Ishikawa (cell line): ENCODE measurements at regions not wholly inside any gene's neighbourhood (a gene's known extent, or its start where the extent isn't known, plus 50 kb on each side); places are given as distances from the start of the nearest gene placed in this dataset.

Source experiments
- CEBPB ChIP-seq: IDR thresholded peaks from 2 replicates; pipeline ENCODE4 v1.6.1; 2012
- CREB1 ChIP-seq: IDR thresholded peaks from 2 replicates; pipeline ENCODE4 v1.6.1; 2012; ENCODE audit warnings: low read depth
- EGR1 ChIP-seq: IDR thresholded peaks from 2 replicates; pipeline ENCODE4 v1.6.1; 2012
- EP300 ChIP-seq: IDR thresholded peaks from 2 replicates; pipeline ENCODE4 v1.6.1; 2012; ENCODE audit warnings: borderline replicate concordance
- FOXM1 ChIP-seq: IDR thresholded peaks from 2 replicates; pipeline ENCODE4 v1.6.1; 2012; ENCODE audit warnings: low read depth, borderline replicate concordance
- MAX ChIP-seq: IDR thresholded peaks from 2 replicates; pipeline ENCODE4 v1.6.1; 2012
- NFIC ChIP-seq: IDR thresholded peaks from 2 replicates; pipeline ENCODE4 v1.6.1; 2012
- RAD21 ChIP-seq: IDR thresholded peaks from 2 replicates; pipeline ENCODE4 v1.6.1; 2012; ENCODE audit warnings: low read depth
- TAF1 ChIP-seq: IDR thresholded peaks from 2 replicates; pipeline ENCODE4 v1.6.1; 2012; ENCODE audit warnings: low read depth, mild to moderate bottlenecking
- TCF12 ChIP-seq: IDR thresholded peaks from 2 replicates; pipeline ENCODE4 v1.6.1; 2012; ENCODE audit warnings: low read depth
- TEAD4 ChIP-seq: IDR thresholded peaks from 2 replicates; pipeline ENCODE4 v1.6.1; 2012
- YY1 ChIP-seq: IDR thresholded peaks from 2 replicates; pipeline ENCODE4 v1.6.1; 2012; ENCODE audit warnings: low read depth
- ZBTB7A ChIP-seq: IDR thresholded peaks from 2 replicates; pipeline ENCODE4 v1.6.1; 2012; ENCODE audit warnings: low read depth
- TF ChIP-seq, protein P1 (sequence below): IDR thresholded peaks from 2 replicates; pipeline ENCODE4 v1.6.1; 2012
- TF ChIP-seq, protein P2 (sequence below): IDR thresholded peaks from 2 replicates; pipeline ENCODE4 v1.6.1; 2012; ENCODE audit warnings: low read depth, mild to moderate bottlenecking

DNA sequence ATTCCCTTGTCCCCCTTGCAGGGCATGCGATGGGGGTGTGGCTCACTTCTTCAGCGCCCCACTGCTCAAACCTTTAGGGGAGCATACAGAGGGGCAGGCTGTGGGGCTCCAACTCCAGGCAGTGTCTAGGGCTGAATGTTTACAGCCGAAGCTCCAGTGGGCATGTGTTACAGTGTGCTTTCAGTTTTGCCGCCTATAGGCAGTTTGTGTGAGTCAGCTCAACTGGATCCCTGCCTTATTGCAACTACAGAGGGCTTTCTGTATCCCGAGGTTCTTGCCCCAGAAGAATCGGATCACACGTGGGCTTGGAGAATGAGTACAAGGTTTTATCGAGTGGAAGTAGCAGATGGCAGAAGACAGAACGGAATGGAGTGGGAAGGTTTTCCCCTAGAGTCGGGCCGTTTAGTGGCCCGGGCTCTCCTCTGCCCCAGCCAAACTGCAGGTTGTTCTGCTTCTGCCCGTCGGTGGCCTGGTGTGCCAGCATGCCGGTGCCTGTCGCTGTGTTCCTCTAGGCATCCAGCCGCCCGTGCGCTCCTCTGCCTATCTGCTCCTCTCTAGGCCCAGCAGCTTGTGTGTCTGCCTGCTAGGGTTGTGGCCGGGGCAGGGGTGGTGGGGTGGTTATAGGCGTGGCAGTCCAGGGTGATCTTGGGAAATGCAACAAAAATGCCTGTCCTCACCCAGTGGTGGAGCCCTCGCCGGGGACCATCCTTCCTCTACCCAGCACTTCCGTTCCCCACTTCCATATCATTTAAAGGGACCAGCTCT is 435.9 kb upstream of the SGCG start:
- TF ChIP-seq YY1 (no peak), CEBPB (no peak), MAX (no peak), RAD21 (no peak), TEAD4 (no peak), TCF12 (no peak), TAF1 (no peak)
- TF ChIP-seq, protein P1, sequence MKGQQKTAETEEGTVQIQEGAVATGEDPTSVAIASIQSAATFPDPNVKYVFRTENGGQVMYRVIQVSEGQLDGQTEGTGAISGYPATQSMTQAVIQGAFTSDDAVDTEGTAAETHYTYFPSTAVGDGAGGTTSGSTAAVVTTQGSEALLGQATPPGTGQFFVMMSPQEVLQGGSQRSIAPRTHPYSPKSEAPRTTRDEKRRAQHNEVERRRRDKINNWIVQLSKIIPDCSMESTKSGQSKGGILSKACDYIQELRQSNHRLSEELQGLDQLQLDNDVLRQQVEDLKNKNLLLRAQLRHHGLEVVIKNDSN: no peak

DNA sequence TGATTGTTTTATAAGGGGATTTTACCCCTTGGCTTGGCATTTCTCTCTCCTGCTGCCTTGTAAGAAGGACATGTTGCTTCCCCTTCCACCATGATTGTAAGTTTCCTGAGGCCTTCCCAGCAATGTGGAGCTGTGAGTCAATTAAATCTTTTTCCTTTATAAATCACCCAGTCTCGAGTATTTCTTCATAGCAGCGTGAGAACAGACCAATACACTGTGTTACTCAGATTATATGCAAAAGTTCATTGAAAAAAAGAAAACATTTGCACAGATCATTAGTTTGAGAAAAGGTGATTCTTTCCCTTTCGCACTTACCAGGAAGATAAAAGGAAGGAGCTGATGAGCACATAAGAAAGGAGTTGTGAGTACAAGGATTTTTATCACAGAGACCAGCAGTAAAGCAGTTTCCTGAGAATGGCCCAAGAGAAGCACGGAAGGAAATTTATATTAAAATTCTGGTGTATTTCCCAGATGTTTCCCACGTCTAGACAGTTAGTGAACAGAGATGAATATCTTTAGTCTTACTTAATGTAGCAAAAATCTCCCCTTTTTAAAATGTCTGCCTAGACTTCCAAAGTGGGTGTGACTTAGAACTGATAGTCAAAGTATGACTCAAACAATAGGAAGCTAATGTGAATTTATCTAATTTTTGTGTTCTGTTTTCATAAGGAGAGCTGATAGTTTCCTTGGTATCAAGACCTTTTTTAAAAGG is 431.8 kb upstream of the SGCG start:
- TF ChIP-seq RAD21 (no peak), FOXM1 (no peak), ZBTB7A (no peak), EGR1 (no peak), MAX (no peak), TCF12 (no peak), CEBPB (no peak), TAF1 (no peak), CREB1 (no peak), EP300 (no peak)
- TF ChIP-seq, protein P1: no peak
- TF ChIP-seq, protein P2, sequence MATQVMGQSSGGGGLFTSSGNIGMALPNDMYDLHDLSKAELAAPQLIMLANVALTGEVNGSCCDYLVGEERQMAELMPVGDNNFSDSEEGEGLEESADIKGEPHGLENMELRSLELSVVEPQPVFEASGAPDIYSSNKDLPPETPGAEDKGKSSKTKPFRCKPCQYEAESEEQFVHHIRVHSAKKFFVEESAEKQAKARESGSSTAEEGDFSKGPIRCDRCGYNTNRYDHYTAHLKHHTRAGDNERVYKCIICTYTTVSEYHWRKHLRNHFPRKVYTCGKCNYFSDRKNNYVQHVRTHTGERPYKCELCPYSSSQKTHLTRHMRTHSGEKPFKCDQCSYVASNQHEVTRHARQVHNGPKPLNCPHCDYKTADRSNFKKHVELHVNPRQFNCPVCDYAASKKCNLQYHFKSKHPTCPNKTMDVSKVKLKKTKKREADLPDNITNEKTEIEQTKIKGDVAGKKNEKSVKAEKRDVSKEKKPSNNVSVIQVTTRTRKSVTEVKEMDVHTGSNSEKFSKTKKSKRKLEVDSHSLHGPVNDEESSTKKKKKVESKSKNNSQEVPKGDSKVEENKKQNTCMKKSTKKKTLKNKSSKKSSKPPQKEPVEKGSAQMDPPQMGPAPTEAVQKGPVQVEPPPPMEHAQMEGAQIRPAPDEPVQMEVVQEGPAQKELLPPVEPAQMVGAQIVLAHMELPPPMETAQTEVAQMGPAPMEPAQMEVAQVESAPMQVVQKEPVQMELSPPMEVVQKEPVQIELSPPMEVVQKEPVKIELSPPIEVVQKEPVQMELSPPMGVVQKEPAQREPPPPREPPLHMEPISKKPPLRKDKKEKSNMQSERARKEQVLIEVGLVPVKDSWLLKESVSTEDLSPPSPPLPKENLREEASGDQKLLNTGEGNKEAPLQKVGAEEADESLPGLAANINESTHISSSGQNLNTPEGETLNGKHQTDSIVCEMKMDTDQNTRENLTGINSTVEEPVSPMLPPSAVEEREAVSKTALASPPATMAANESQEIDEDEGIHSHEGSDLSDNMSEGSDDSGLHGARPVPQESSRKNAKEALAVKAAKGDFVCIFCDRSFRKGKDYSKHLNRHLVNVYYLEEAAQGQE: no peak

DNA sequence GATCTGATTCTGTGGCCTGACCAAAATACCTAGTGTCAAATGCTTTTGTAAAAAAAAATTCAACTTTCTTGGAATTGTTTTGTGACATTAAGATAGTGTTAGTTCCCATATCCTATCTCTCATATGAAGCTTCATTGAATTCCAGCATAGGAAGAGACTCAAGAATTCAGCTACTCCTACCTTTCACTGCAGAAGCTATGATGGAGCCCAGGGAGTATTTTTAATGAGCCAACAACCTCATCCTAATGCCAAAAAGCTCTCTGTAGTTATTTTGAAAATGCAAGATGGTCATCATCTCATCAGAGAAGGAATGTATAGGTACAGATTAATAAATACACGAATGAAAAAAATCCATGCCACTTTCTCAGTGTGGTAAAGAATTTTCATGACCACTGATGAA is 431.2 kb upstream of the SGCG start:
- TF ChIP-seq CEBPB (no peak), NFIC (no peak), MAX (no peak), RAD21 (no peak), EP300 (no peak), TCF12 (no peak), CREB1 (no peak), TAF1 (no peak), EGR1 (no peak), YY1 (no peak), ZBTB7A (no peak)
- TF ChIP-seq, protein P1: no peak
- TF ChIP-seq, protein P2: no peak

DNA sequence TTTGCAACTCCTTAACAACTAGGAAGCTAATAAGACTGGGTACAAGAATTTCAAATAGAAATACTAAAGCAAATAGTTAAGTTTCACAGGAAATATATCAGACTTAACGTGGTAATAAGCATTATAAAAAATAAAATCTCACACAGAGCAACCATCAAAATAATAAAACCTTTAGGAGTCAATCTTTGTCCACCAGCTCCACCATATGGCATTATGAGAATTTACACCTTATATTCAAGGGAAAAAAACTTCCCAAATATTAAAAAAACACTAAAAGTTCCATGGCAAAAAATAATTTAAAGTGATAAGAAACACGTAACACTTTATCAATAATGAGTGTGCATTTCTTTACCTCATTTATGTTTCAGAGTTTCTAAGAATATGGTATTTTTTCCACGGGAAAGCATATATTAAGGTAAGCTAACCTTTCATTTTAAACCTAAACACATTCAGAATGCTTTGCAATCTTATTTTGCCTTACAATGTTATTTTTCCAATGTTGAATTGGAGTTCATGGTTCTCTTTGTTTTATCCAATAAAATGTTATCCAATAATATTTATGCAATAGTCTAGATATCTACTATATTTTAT is 423.2 kb upstream of the SGCG start:
- TF ChIP-seq NFIC (no peak), RAD21 (peak; percentile 64)

DNA sequence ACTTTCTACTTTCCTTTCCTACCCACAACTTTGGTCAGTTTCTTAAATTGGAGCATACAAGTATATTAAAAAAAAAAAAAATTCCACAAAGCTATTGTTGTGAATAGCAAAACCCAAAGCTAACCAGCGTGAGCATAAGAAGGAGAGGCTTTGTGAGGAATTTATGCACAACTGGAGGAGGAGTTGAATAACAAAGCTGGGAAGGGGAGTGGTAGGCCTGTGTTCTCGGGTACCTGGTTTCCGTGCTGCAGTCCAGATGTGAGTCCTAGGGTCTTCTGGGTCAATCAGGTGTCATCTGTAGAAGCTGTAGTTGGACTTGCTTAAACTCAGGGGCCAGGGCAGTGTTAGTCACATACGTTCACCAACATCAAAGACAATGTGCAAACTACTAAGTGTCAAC is 422.5 kb upstream of the SGCG start:
- TF ChIP-seq EGR1 (no peak), CREB1 (no peak)
